C4-2B (cell line): ENCODE measurements at regions not wholly inside any gene's neighbourhood (a gene's known extent, or its start where the extent isn't known, plus 50 kb on each side); places are given as distances from the start of the nearest gene placed in this dataset.

Experiments
- CTCF ChIP-seq: fragments of 450-650 bp; conservative IDR thresholded peaks from 2 replicates; pipeline ENCODE4 v1.5.1; 2017; ENCODE audit warnings: mild to moderate bottlenecking
- ZFX ChIP-seq: fragments of 450-650 bp; IDR thresholded peaks from 2 replicates; pipeline ENCODE4 v1.6.1; 2017

GRCh38 chr9:118529210-118529609 lies 825.0 kb downstream of the TLR4 start:
- no peak for TF ChIP-seq CTCF
- no peak for TF ChIP-seq ZFX
